Ovary (tissue), 3 donors: ENCODE measurements at regions not wholly inside any gene's neighbourhood (a gene's known extent, or its start where the extent isn't known, plus 50 kb on each side); places are given as distances from the start of the nearest gene placed in this dataset.

ENCODE experiments used
- EP300 ChIP-seq: sonication (generic); formaldehyde crosslinking; IDR thresholded peaks from one replicate; pipeline ENCODE4 v1.6.1; 2017; ENCODE audit warnings: antibody characterized with exemption
- POLR2A ChIP-seq: fragments of 450-650 bp; IDR thresholded peaks from one replicate; pipeline ENCODE4 v1.6.1; 2017; ENCODE audit warnings: antibody characterized with exemption, mild to moderate bottlenecking, moderate library complexity
- TF ChIP-seq, protein P1 (sequence below), 3 donors: fragments of 450-650 bp in 2 of 3; fragments of 200-600 bp in 1 of 3; IDR thresholded peaks; one replicate each; pipeline versions ENCODE4 v1.5.1 to v1.8.0; 2016 to 2022; ENCODE audit warnings: antibody characterized with exemption in 3 of 3, mild to moderate bottlenecking in 1 of 3
- donor health status: DM: no; HTN: no; CAD: no.

DNA sequence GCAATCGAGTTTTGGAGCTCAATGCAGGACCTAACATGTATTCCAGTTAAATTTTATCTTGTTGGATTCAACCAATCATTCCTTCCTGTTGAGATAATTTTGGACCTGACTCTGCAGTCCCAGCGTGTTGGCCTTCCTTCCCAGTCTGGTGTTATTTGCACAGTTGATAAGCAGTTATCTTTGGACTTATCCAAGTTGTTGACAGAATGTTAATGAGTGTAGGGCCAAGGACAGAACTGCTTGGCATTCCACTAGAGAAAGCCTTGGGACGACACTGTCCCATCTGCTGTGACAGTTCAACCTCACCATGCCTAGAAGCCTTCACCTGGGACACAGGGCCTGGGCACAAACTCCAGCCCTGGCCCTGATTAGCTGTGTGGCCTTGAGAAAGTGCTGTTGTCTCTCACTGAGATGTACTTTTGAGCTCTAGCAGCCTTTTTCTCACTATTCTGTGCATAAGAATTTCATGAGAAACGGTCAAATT, 104.1 kb upstream of the SLC25A33 start:
- TF ChIP-seq, protein P1, sequence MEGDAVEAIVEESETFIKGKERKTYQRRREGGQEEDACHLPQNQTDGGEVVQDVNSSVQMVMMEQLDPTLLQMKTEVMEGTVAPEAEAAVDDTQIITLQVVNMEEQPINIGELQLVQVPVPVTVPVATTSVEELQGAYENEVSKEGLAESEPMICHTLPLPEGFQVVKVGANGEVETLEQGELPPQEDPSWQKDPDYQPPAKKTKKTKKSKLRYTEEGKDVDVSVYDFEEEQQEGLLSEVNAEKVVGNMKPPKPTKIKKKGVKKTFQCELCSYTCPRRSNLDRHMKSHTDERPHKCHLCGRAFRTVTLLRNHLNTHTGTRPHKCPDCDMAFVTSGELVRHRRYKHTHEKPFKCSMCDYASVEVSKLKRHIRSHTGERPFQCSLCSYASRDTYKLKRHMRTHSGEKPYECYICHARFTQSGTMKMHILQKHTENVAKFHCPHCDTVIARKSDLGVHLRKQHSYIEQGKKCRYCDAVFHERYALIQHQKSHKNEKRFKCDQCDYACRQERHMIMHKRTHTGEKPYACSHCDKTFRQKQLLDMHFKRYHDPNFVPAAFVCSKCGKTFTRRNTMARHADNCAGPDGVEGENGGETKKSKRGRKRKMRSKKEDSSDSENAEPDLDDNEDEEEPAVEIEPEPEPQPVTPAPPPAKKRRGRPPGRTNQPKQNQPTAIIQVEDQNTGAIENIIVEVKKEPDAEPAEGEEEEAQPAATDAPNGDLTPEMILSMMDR (IDR thresholded peaks at IDR 0.05) = no peak
- TF ChIP-seq POLR2A = no peak
- TF ChIP-seq EP300 = no peak
